Fibroblast of lung (primary cell): ENCODE measurements at regions not wholly inside any gene's neighbourhood (a gene's known extent, or its start where the extent isn't known, plus 50 kb on each side); places are given as distances from the start of the nearest gene placed in this dataset.

Source experiments
- EZH2 ChIP-seq: IDR thresholded peaks from 2 replicates; pipeline ENCODE4 v1.5.1; 2012; ENCODE audit warnings: low read length, control low read depth, mild to moderate bottlenecking; ENCODE audit errors: missing control alignments
- TF ChIP-seq, protein P1 (sequence below), 2 donors: IDR thresholded peaks in 1 of 2; conservative IDR thresholded peaks in 1 of 2; 1 replicate in 1 of 2; 2 replicates in 1 of 2; pipeline ENCODE4 v1.5.1; 2011 to 2012; ENCODE audit warnings: low read length in 2 of 2, control low read depth in 1 of 2, inconsistent platforms in 1 of 2, low read depth in 1 of 2, mild to moderate bottlenecking in 1 of 2

DNA sequence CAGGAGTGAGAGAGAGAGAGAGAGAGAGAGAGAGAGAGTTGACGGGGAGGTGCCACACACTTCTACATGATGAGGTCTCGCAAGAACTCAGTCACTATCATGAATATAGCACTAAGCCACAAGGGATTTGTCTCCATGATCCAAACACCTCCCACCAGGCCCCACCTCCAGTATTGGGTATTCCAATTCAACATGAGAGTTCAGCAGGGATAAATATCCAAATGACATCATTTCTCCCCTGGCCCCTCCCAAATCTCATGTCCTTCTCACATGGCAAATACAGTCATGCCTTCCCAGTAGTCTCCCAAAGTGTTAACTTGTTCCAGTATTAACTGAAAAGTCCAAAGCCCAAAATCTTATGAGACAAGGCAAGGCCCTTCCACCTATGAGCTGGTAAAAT lies 330.7 kb downstream of the CDH26 start:
- TF ChIP-seq, protein P1, sequence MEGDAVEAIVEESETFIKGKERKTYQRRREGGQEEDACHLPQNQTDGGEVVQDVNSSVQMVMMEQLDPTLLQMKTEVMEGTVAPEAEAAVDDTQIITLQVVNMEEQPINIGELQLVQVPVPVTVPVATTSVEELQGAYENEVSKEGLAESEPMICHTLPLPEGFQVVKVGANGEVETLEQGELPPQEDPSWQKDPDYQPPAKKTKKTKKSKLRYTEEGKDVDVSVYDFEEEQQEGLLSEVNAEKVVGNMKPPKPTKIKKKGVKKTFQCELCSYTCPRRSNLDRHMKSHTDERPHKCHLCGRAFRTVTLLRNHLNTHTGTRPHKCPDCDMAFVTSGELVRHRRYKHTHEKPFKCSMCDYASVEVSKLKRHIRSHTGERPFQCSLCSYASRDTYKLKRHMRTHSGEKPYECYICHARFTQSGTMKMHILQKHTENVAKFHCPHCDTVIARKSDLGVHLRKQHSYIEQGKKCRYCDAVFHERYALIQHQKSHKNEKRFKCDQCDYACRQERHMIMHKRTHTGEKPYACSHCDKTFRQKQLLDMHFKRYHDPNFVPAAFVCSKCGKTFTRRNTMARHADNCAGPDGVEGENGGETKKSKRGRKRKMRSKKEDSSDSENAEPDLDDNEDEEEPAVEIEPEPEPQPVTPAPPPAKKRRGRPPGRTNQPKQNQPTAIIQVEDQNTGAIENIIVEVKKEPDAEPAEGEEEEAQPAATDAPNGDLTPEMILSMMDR (conservative IDR thresholded peaks at IDR 0.05 in 1 of 2, IDR thresholded peaks at IDR 0.05 in 1 of 2; ENCODE audit: low read depth in 1 of 2, low read length in 2 of 2): no peak
- no peak for TF ChIP-seq EZH2
